SK-N-SH (cell line): ENCODE measurements at regions not wholly inside any gene's neighbourhood (a gene's known extent, or its start where the extent isn't known, plus 50 kb on each side); places are given as distances from the start of the nearest gene placed in this dataset.

Source experiments
- CTCF ChIA-PET: fragments of 300-600, 350-600 bp; formaldehyde crosslinking; extraction: SDS; loops from one replicate; lab custom pipeline; 2021; lab: Yijun Ruan, JAX
- POLR2A ChIA-PET: fragments of 350-600 bp; sonication (Branson Sonifier 250); formaldehyde crosslinking; extraction: SDS; loops from one replicate; lab custom pipeline; 2020; ENCODE audit warnings: antibody characterized with exemption, inconsistent platforms; lab: Yijun Ruan, JAX
- DNase-seq: peaks from one replicate; pipeline ENCODE4 v3.0.0; 2012
- H2AFZ ChIP-seq: fragments of 200-600 bp; sonication (generic); 2 replicates; pipeline ENCODE4 v1.8.1; 2016; ENCODE audit warnings: antibody characterized with exemption, mild to moderate bottlenecking, low read depth
- H3F3A ChIP-seq: fragments of 200-600 bp; sonication (generic); replicated peaks from 2 replicates; pipeline ENCODE3; 2016; ENCODE audit warnings: antibody characterized with exemption, mild to moderate bottlenecking; ENCODE audit not compliant: insufficient read depth
- H3K27ac ChIP-seq, 2 experiments: fragments of 200-500 bp in 1 of 2; fragments of 200-600 bp in 1 of 2; sonication (Bioruptor generic) in 1 of 2; sonication (generic), shearing (Covaris generic) in 1 of 2; 2 replicates each; pipeline versions ENCODE4 v1.5.1 to v1.6.1; 2014 to 2016; ENCODE audit warnings: low read depth in 2 of 2, inconsistent platforms in 1 of 2, low read length in 1 of 2, mild to moderate bottlenecking in 1 of 2, mixed read lengths in 1 of 2
- H3K27me3 ChIP-seq: fragments of 200-600 bp; sonication (generic), shearing (Covaris generic); 2 replicates; pipeline ENCODE4 v1.6.1; 2016; ENCODE audit warnings: mixed run types; ENCODE audit not compliant: insufficient read depth
- H3K36me3 ChIP-seq, 2 experiments: fragments of 200-500 bp in 1 of 2; fragments of 200-600 bp in 1 of 2; sonication (Bioruptor generic) in 1 of 2; sonication (generic) in 1 of 2; replicated peaks in 1 of 2; 2 replicates each; pipeline versions ENCODE3 to v1.5.1; 2014 to 2016; ENCODE audit warnings: low read length in 1 of 2, mild to moderate bottlenecking in 1 of 2; ENCODE audit not compliant: insufficient read depth in 2 of 2, control insufficient read depth in 1 of 2
- H3K4me1 ChIP-seq, 2 experiments: fragments of 200-500 bp in 1 of 2; fragments of 200-600 bp in 1 of 2; sonication (Bioruptor generic) in 1 of 2; sonication (generic), shearing (Covaris generic) in 1 of 2; 2 replicates each; pipeline versions ENCODE4 v1.5.1 to v1.6.1; 2014 to 2016; ENCODE audit warnings: low read depth in 1 of 2, low read length in 1 of 2, mixed run types in 1 of 2; ENCODE audit not compliant: insufficient read depth in 2 of 2, control insufficient read depth in 1 of 2
- H3K4me2 ChIP-seq: fragments of 200-600 bp; sonication (generic), shearing (Covaris generic); 2 replicates; pipeline ENCODE4 v1.6.1; 2017; ENCODE audit warnings: mixed run types
- H3K4me3 ChIP-seq, 2 experiments: fragments of 200-500 bp in 1 of 2; fragments of 200-600 bp in 1 of 2; sonication (Bioruptor generic) in 1 of 2; sonication (generic), shearing (Covaris generic) in 1 of 2; 2 replicates each; pipeline versions ENCODE4 v1.5.1 to v1.8.1; 2014 to 2016; ENCODE audit warnings: low read depth in 2 of 2, inconsistent platforms in 1 of 2, low read length in 1 of 2, mild to moderate bottlenecking in 1 of 2, mixed read lengths in 1 of 2, moderate library complexity in 1 of 2
- H3K79me2 ChIP-seq: fragments of 200-600 bp; sonication (generic); 2 replicates; pipeline ENCODE4 v1.8.1; 2017; ENCODE audit warnings: mild to moderate bottlenecking; ENCODE audit not compliant: insufficient read depth
- H3K9ac ChIP-seq: fragments of 200-600 bp; sonication (generic); 2 replicates; pipeline ENCODE4 v1.6.1; 2017; ENCODE audit warnings: mixed run types
- H3K9me2 ChIP-seq: fragments of 200-600 bp; sonication (generic); 2 replicates; pipeline ENCODE4 v1.6.1; 2017; ENCODE audit warnings: mixed run types
- H3K9me3 ChIP-seq: fragments of 200-600 bp; sonication (generic); 2 replicates; pipeline ENCODE4 v1.6.1; 2017; ENCODE audit warnings: mixed run types, mild to moderate bottlenecking, moderate library complexity
- H4K20me1 ChIP-seq: fragments of 200-600 bp; sonication (generic); 2 replicates; pipeline ENCODE4 v1.6.1; 2017; ENCODE audit warnings: mild to moderate bottlenecking, mixed run types; ENCODE audit not compliant: insufficient read depth
- CHD2 ChIP-seq: fragments of 150-350 bp; IDR thresholded peaks from 2 replicates; pipeline ENCODE4 v1.6.1; 2018; ENCODE audit warnings: low read length; ENCODE audit not compliant: partially characterized antibody
- CTCF ChIP-seq: fragments of 200-600 bp; sonication (generic); IDR thresholded peaks from 2 replicates; pipeline ENCODE4 v1.6.1; 2017; ENCODE audit warnings: antibody characterized with exemption, mild to moderate bottlenecking, moderate library complexity
- ELF1 ChIP-seq: IDR thresholded peaks from 2 replicates; pipeline ENCODE4 v1.4.0; 2012
- FOXJ3 ChIP-seq: sonication (generic); formaldehyde crosslinking; IDR thresholded peaks from 2 replicates; pipeline ENCODE4 v1.5.1; 2020; ENCODE audit warnings: mild to moderate bottlenecking, missing genetic modification reagents
- FOXM1 ChIP-seq: IDR thresholded peaks from 2 replicates; pipeline ENCODE4 v1.4.0; 2012; ENCODE audit warnings: low read depth, mild to moderate bottlenecking
- GATA2 ChIP-seq: sonication (generic); formaldehyde crosslinking; IDR thresholded peaks from 2 replicates; pipeline ENCODE4 v1.5.0; 2020; ENCODE audit warnings: mild to moderate bottlenecking, missing genetic modification reagents
- IRF3 ChIP-seq: fragments of 150-350 bp; IDR thresholded peaks from 2 replicates; pipeline ENCODE4 v1.6.1; 2016; ENCODE audit warnings: mild to moderate bottlenecking, low read depth, low read length
- MEF2A ChIP-seq: IDR thresholded peaks from 2 replicates; pipeline ENCODE4 v1.4.0; 2012; ENCODE audit warnings: low read depth, borderline replicate concordance
- NFIC ChIP-seq: IDR thresholded peaks from 2 replicates; pipeline ENCODE4 v1.4.0; 2012; ENCODE audit warnings: borderline replicate concordance
- POLR2AphosphoS5 ChIP-seq: IDR thresholded peaks from 2 replicates; pipeline ENCODE4 v1.6.1; 2012; ENCODE audit warnings: low read depth, low read length
- RAD21 ChIP-seq: IDR thresholded peaks from 2 replicates; pipeline ENCODE4 v1.6.1; 2012; ENCODE audit warnings: mild to moderate bottlenecking, low read length
- RCOR1 ChIP-seq: fragments of 150-350 bp; IDR thresholded peaks from 2 replicates; pipeline ENCODE4 v1.6.1; 2017; ENCODE audit warnings: antibody characterized with exemption, low read length
- REST ChIP-seq: IDR thresholded peaks from 2 replicates; pipeline ENCODE4 v1.6.1; 2012; ENCODE audit warnings: mild to moderate bottlenecking, low read depth, low read length, moderate library complexity
- RFX5 ChIP-seq: IDR thresholded peaks from 2 replicates; pipeline ENCODE4 v1.6.1; 2012; ENCODE audit warnings: mild to moderate bottlenecking, improper control_type of control experiment, low read length
- SMC3 ChIP-seq: IDR thresholded peaks from 2 replicates; pipeline ENCODE4 v1.6.1; 2012; ENCODE audit warnings: low read depth, low read length, improper control_type of control experiment
- TAF1 ChIP-seq: IDR thresholded peaks from 2 replicates; pipeline ENCODE4 v1.6.1; 2012; ENCODE audit warnings: low read depth, mild to moderate bottlenecking, low read length, moderate library complexity, borderline replicate concordance
- TCF12 ChIP-seq: IDR thresholded peaks from 2 replicates; pipeline ENCODE4 v1.4.0; 2012
- TEAD4 ChIP-seq: IDR thresholded peaks from 2 replicates; pipeline ENCODE4 v1.4.0; 2012; ENCODE audit warnings: mild to moderate bottlenecking, borderline replicate concordance; ENCODE audit not compliant: insufficient read depth
- YY1 ChIP-seq: IDR thresholded peaks from 2 replicates; pipeline ENCODE4 v1.4.0; 2012; ENCODE audit warnings: low read depth, mild to moderate bottlenecking
- WGBS: methylation state at CpG from one replicate; pipeline ENCODE4 v1.1.6; 2017; ENCODE audit warnings: low lambda C conversion rate; 5-methylcytosine and 5-hydroxymethylcytosine counted together

- Histone ChIP-seq H3K9me3 (no peaks in the 10 kb centered on the region), H3K4me3 (no peak overlapping the region), H4K20me1 (no peaks in the 10 kb centered on the region), H3K4me2 (no peak overlapping the region), H3K27me3 (no peaks in the 10 kb centered on the region), H3F3A (no peaks in the 10 kb centered on the region), H3K4me1 (no peaks in the 10 kb centered on the region), H3K27ac (no peak overlapping the region), H3K9me2 (no peaks in the 10 kb centered on the region), H3K36me3 (no peaks in the 10 kb centered on the region), H2AFZ (no peak overlapping the region), H3K79me2 (no peaks in the 10 kb centered on the region), H3K9ac (no peak overlapping the region)
- CTCF ChIA-PET = interaction anchor here (1.1 to 1.6 kb wide), 3 partner anchors 11 to 22 kb away, joined by 3 to 7 read pairs (median 5); no protein-coding TSS in a partner anchor
- POLR2A ChIA-PET = no interaction called here
- WGBS = 18% methylated on average over 2 of the region's 2 CpGs
- no peak for DNase-seq
- TF ChIP-seq REST = no peak
- no peak for TF ChIP-seq ELF1
- no peak for TF ChIP-seq FOXJ3 (CRISPR knock-in tag)
- TF ChIP-seq TCF12 = no peak
- TF ChIP-seq NFIC = no peak
- no peak for TF ChIP-seq MEF2A
- TF ChIP-seq YY1 = no peak
- no peak for TF ChIP-seq POLR2AphosphoS5
- TF ChIP-seq RCOR1 = no peak
- no peak for TF ChIP-seq TAF1
- no peak for TF ChIP-seq IRF3
- TF ChIP-seq CHD2 = no peak
- TF ChIP-seq TEAD4 = no peak
- TF ChIP-seq RAD21 = no peak
Measured at GRCh38 chrX:110858565-110858964, 62.9 kb upstream of the CHRDL1 start.

- POLR2A ChIA-PET = no interaction called here
- DNase-seq = peak; percentile 20
Measured at GRCh38 chrX:110853610-110854009, 58.0 kb upstream of the CHRDL1 start.

More at GRCh38 chrX:110853610-110854009, 58.0 kb upstream of the CHRDL1 start:
- Histone ChIP-seq H3K36me3 (no peaks in the 10 kb centered on the region), H3K9me2 (no peaks in the 10 kb centered on the region), H3K27me3 (no peaks in the 10 kb centered on the region), H3K4me1 (no peaks in the 10 kb centered on the region), H3K9me3 (no peaks in the 10 kb centered on the region), H3K4me3 (no peak overlapping the region), H3K4me2 (no peak overlapping the region), H4K20me1 (no peaks in the 10 kb centered on the region), H3K27ac (no peak overlapping the region), H3F3A (no peaks in the 10 kb centered on the region), H3K79me2 (no peaks in the 10 kb centered on the region), H2AFZ (no peak overlapping the region), H3K9ac (no peak overlapping the region)
- peak; percentile 48 for TF ChIP-seq RAD21
- TF ChIP-seq SMC3 = peak; percentile 30; the same call in 1 of the 2 replicates
- TF ChIP-seq REST = no peak
- TF ChIP-seq FOXM1 = no peak
- peak; percentile 37 for TF ChIP-seq CTCF
- TF ChIP-seq RFX5 = no peak
- TF ChIP-seq GATA2 (CRISPR knock-in tag) = no peak
- TF ChIP-seq MEF2A = no peak
- CTCF ChIA-PET = interaction anchor here (0.6 to 4.2 kb wide), 10 partner anchors 10 to 405 kb away, joined by 3 to 18 read pairs (median 6); no protein-coding TSS in a partner anchor
- whole genome bisulfite sequencing = 23% methylated on average over 6 of the region's 7 CpGs
